ENCODE measurements at regions not wholly inside any gene's neighbourhood (a gene's known extent, or its start where the extent isn't known, plus 50 kb on each side); places are given as distances from the start of the nearest gene placed in this dataset.
"Not testable (repeated sequence)": the region's sequence is repeated elsewhere in the genome, so short reads cannot be mapped to it uniquely, and the experiment has no call there.

GRCh38 chr4:27075603-27076002 is 215.0 kb downstream of the STIM2 start:
- H3K27me3 ChIP-seq; H3K4me1 ChIP-seq; intact Hi-C loops (cut with DNase I); H3K9me3 ChIP-seq; H3K27ac ChIP-seq; H3K4me3 ChIP-seq; DNase-seq; H3K36me3 ChIP-seq: not testable (repeated sequence)
- WGBS, 2 donors = 81% methylated on average over 9 of the region's 15 CpGs; no CpG with 5 or more reads in 1 of the 2 donors

- TF ChIP-seq POLR2A (IDR thresholded peaks at IDR 0.05) (no peak), CTCF (IDR thresholded peaks at IDR 0.05) (no peak)
- Histone ChIP-seq H3K9me3 (no peaks in the 10 kb centered on the region), H3K27me3 (peaks cover 0 to 14% (median 0%) of the 10 kb centered on the region in 4 donors), H3K36me3 (no peaks in the 10 kb centered on the region), H3K4me1 (no peaks in the 10 kb centered on the region), H3K27ac (no peak overlapping the region), H3K4me3 (no peak overlapping the region)
- no peak for DNase-seq
- 47 to 49% methylated on average over 4 of the region's 4 CpGs for WGBS, 2 donors
- intact Hi-C loops (cut with DNase I) = no loop called here
These were observed 218.4 kb downstream of the STIM2 start for GRCh38 chr4:27078934-27079455.

GRCh38 chr4:27081675-27082586 is 221.3 kb downstream of the STIM2 start:
- no peak for TF ChIP-seq CTCF (IDR thresholded peaks at IDR 0.05)
- TF ChIP-seq POLR2A (IDR thresholded peaks at IDR 0.05) = no peak
- no peak for DNase-seq
- H3K9me3 ChIP-seq = no peaks in the 10 kb centered on the region
- peaks cover 0 to 15% (median 7%) of the 10 kb centered on the region in 3 donors for H3K4me1 ChIP-seq
- peaks cover 0 to 43% (median 0%) of the 10 kb centered on the region in 4 donors for H3K27me3 ChIP-seq
- H3K27ac ChIP-seq = no peak overlapping the region
- H3K4me3 ChIP-seq = no peak overlapping the region
- no peaks in the 10 kb centered on the region for H3K36me3 ChIP-seq
- WGBS, 2 donors = 52 to 58% methylated on average over 6 of the region's 6 CpGs
- intact Hi-C loops (cut with DNase I) = no loop called here

GRCh38 chr4:27082776-27083175 is 222.1 kb downstream of the STIM2 start:
- H3K9me3 ChIP-seq = no peaks in the 10 kb centered on the region
- no peak for DNase-seq
- H3K4me1 ChIP-seq = peaks cover 0 to 15% (median 7%) of the 10 kb centered on the region in 3 donors
- peaks cover 0 to 52% (median 0%) of the 10 kb centered on the region in 4 donors for H3K27me3 ChIP-seq
- H3K27ac ChIP-seq = no peak overlapping the region
- intact Hi-C loops (cut with DNase I) = no loop called here
- 81% methylated on average over 4 of the region's 4 CpGs for WGBS, 2 donors
- no peak overlapping the region for H3K4me3 ChIP-seq
- no peak for TF ChIP-seq POLR2A (IDR thresholded peaks at IDR 0.05)
- TF ChIP-seq CTCF (IDR thresholded peaks at IDR 0.05) = no peak
- H3K36me3 ChIP-seq = no peaks in the 10 kb centered on the region

- H3K4me3 ChIP-seq = peak overlapping the region in 3 of 4 donors; percentile 3 to 54 (median 30)
- H3K27ac ChIP-seq = no peak overlapping the region
- H3K27me3 ChIP-seq = peaks cover 0 to 72% (median 0%) of the 10 kb centered on the region in 4 donors
- WGBS, 2 donors = 4 to 5% methylated on average over 31 to 32 of the region's 33 CpGs
- TF ChIP-seq POLR2A (IDR thresholded peaks at IDR 0.05) = no peak
- TF ChIP-seq CTCF (IDR thresholded peaks at IDR 0.05) = peak in 1 of 6 experiments; percentile 10
- H3K36me3 ChIP-seq = no peaks in the 10 kb centered on the region
- intact Hi-C loops (cut with DNase I) = no loop called here
- H3K9me3 ChIP-seq = no peaks in the 10 kb centered on the region
- peaks cover 0 to 15% (median 7%) of the 10 kb centered on the region in 3 donors for H3K4me1 ChIP-seq
- no peak for DNase-seq
These were observed 224.2 kb downstream of the STIM2 start for GRCh38 chr4:27084685-27085361.
